ENCODE measurements at regions not wholly inside any gene's neighbourhood (a gene's known extent, or its start where the extent isn't known, plus 50 kb on each side); places are given as distances from the start of the nearest gene placed in this dataset.

- no peak for DNase-seq
These were observed 196.9 kb downstream of the SNX19 start for GRCh38 chr11:130719220-130719915.

GRCh38 chr11:130720232-130721022, 195.9 kb downstream of the SNX19 start:
- DNase-seq = no peak

GRCh38 chr11:130721023-130721681, 195.1 kb downstream of the SNX19 start:
- no peak for DNase-seq

GRCh38 chr11:130721736-130722135, 194.5 kb downstream of the SNX19 start:
- DNase-seq = no peak

- DNase-seq = no peak
These were observed 193.9 kb downstream of the SNX19 start for GRCh38 chr11:130722401-130722800.

GRCh38 chr11:130725421-130726233, 190.7 kb downstream of the SNX19 start:
- no peak for DNase-seq

- no peak for DNase-seq
These were observed 189.8 kb downstream of the SNX19 start for GRCh38 chr11:130726234-130727037.

GRCh38 chr11:130727157-130728119, 188.8 kb downstream of the SNX19 start:
- DNase-seq = no peak

- peak; percentile 46 for DNase-seq
These were observed 187.8 kb downstream of the SNX19 start for GRCh38 chr11:130728185-130729180.

- DNase-seq = no peak
These were observed 187.1 kb downstream of the SNX19 start for GRCh38 chr11:130729193-130729592.

GRCh38 chr11:130729678-130730300, 186.5 kb downstream of the SNX19 start:
- no peak for DNase-seq

GRCh38 chr11:130731401-130731800, 184.9 kb downstream of the SNX19 start:
- no peak for DNase-seq

GRCh38 chr11:130732476-130732875, 183.8 kb downstream of the SNX19 start:
- DNase-seq = no peak

GRCh38 chr11:130737041-130737830, 179.0 kb downstream of the SNX19 start:
- no peak for DNase-seq

GRCh38 chr11:130737866-130738431, 178.3 kb downstream of the SNX19 start:
- no peak for DNase-seq

- DNase-seq = no peak
These were observed 177.7 kb downstream of the SNX19 start for GRCh38 chr11:130738611-130739010.

- no peak for DNase-seq
These were observed 175.5 kb downstream of the SNX19 start for GRCh38 chr11:130740819-130741218.

GRCh38 chr11:130744794-130745193, 171.5 kb downstream of the SNX19 start:
- DNase-seq = no peak

Data from NCI-H2171 treated with DMSO at 0.1 percent for 48 hours (cell line).